Stimulated activated CD8-positive, alpha-beta memory T cell treated with anti-CD3 and anti-CD28 coated beads, Interleukin-12 subunit alpha, Interleukin-12 subunit beta, amount 100 ng/mL, for 24 hours (primary cell): ENCODE measurements at regions not wholly inside any gene's neighbourhood (a gene's known extent, or its start where the extent isn't known, plus 50 kb on each side); places are given as distances from the start of the nearest gene placed in this dataset.

ENCODE experiments used
- DNase-seq: peaks from one replicate; pipeline ENCODE4 v3.0.0-alpha.2; 2020; ENCODE audit errors: extremely low read depth

- DNase-seq: no peak
Measured at GRCh38 chr4:11769434-11769833, 340.7 kb upstream of the HS3ST1 start.

GRCh38 chr4:11768251-11768972 lies 339.7 kb upstream of the HS3ST1 start:
- DNase-seq: no peak

GRCh38 chr4:11765849-11766453 lies 337.3 kb upstream of the HS3ST1 start:
- no peak for DNase-seq

- no peak for DNase-seq
Measured at GRCh38 chr4:11748164-11748872, 319.6 kb upstream of the HS3ST1 start.

- no peak for DNase-seq
Measured at GRCh38 chr4:11746734-11747133, 318.0 kb upstream of the HS3ST1 start.

GRCh38 chr4:11743976-11744375 lies 315.3 kb upstream of the HS3ST1 start:
- no peak for DNase-seq

GRCh38 chr4:11743236-11743635 lies 314.5 kb upstream of the HS3ST1 start:
- no peak for DNase-seq

GRCh38 chr4:11741190-11741652 lies 312.5 kb upstream of the HS3ST1 start:
- no peak for DNase-seq

- no peak for DNase-seq
Measured at GRCh38 chr4:11739992-11740391, 311.3 kb upstream of the HS3ST1 start.

GRCh38 chr4:11736978-11737377 lies 308.3 kb upstream of the HS3ST1 start:
- DNase-seq: no peak

GRCh38 chr4:11735651-11736050 lies 307.0 kb upstream of the HS3ST1 start:
- DNase-seq: no peak

- DNase-seq: no peak
Measured at GRCh38 chr4:11732155-11732554, 303.5 kb upstream of the HS3ST1 start.

- DNase-seq: no peak
Measured at GRCh38 chr4:11730545-11730944, 301.9 kb upstream of the HS3ST1 start.

GRCh38 chr4:11729548-11729947 lies 300.9 kb upstream of the HS3ST1 start:
- DNase-seq: no peak

GRCh38 chr4:11727903-11728564 lies 299.3 kb upstream of the HS3ST1 start:
- DNase-seq: no peak

- no peak for DNase-seq
Measured at GRCh38 chr4:11724731-11725130, 296.0 kb upstream of the HS3ST1 start.

GRCh38 chr4:11722223-11722622 lies 293.5 kb upstream of the HS3ST1 start:
- DNase-seq: no peak

GRCh38 chr4:11720292-11720691 lies 291.6 kb upstream of the HS3ST1 start:
- DNase-seq: no peak

GRCh38 chr4:11719879-11720278 lies 291.2 kb upstream of the HS3ST1 start:
- no peak for DNase-seq

- DNase-seq: no peak
Measured at GRCh38 chr4:11715753-11716521, 287.2 kb upstream of the HS3ST1 start.

GRCh38 chr4:11710453-11711093 lies 281.9 kb upstream of the HS3ST1 start:
- DNase-seq: no peak
